ENCODE measurements at regions not wholly inside any gene's neighbourhood (a gene's known extent, or its start where the extent isn't known, plus 50 kb on each side); places are given as distances from the start of the nearest gene placed in this dataset.
"Not testable (repeated sequence)": the region's sequence is repeated elsewhere in the genome, so short reads cannot be mapped to it uniquely, and the experiment has no call there.

GRCh38 chr11:28976012-28976800 lies 868.0 kb downstream of the METTL15 start:
- DNase-seq = no peak

DNA sequence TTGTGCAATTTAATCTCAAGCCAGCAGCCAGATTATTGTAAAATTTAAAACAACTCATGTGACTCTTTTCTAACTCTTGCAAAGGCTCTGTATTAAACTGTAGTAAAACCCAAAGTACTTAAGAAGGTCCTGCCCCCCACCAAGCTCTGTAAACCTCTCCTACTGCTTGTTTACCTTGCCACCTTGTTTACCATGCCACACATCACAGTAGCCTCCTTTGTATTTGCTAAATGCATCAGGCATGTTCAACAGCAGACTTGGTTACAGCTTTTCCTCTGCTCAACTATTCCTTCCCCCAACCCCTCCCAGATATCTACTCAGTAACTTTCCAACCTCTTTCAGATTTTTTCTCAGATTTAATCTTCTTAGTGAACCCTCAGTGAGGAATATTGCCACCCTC lies 861.6 kb downstream of the METTL15 start:
- no peak for DNase-seq

- DNase-seq = no peak
These were observed 858.8 kb downstream of the METTL15 start for GRCh38 chr11:28966951-28967350.

GRCh38 chr11:28965819-28966218 lies 857.6 kb downstream of the METTL15 start:
- DNase-seq = no peak

- DNase-seq = no peak
These were observed 856.6 kb downstream of the METTL15 start for GRCh38 chr11:28964811-28965210.

DNA sequence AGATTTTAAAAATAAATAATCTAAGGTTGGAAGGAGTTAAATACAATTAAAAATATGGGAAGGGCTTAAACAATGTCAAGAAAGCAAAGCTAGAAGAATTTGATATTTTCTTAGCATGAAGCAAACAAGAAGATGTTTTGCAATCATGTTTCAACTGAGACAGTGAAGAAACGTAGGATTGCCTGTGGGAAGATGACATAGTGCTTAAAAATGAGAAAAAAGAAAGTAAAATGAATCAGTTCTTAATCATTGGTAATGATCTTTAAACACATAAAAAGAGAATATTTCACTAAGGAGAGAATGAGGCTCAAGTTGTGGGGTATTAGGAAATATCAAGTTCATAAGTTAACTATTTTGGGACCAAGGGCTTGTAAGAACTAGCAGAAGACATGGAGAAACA lies 855.0 kb downstream of the METTL15 start:
- no peak for DNase-seq

DNA sequence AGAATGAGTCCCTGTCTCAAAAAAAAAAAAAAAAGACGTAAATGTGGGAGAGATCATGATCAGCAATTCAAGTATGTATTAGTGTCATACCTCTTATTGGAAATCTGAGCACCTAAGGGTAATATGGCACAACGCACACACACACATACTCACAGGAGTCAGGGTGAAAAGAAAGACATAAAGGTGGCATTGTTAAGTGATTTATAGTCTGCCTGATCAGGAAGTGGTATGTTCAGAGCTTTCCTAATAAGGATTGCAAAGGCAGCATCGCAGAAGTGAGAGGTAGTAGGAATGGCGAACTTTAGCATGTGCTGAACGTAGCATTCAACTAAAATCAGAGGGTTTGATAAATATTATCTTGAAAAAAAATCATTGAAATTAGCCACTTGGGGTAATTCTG lies 854.3 kb downstream of the METTL15 start:
- no peak for DNase-seq

- no peak for DNase-seq
These were observed 853.5 kb downstream of the METTL15 start for GRCh38 chr11:28961726-28962125.

DNA sequence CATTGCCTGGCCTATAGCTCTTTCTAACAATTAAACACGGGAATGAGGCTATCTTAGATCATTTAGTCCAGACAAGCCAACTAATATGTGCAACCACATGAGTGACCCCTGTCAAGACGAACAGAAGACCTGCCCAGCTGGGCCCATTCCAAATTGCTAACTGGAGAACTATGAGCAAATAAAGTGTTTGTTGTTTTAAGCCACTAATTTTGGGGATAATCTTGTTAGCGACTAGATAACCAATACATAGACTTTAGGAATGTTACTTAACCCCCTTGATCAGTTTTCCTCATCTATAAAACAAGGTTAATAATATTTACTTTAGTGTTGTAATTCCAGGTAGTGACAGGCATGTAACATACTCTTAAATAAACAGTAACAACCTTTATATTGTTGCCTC lies 848.3 kb downstream of the METTL15 start:
- no peak for DNase-seq

- no peak for DNase-seq
These were observed 843.0 kb downstream of the METTL15 start for GRCh38 chr11:28951191-28951590.

GRCh38 chr11:28939381-28939780 lies 831.2 kb downstream of the METTL15 start:
- DNase-seq = no peak

DNA sequence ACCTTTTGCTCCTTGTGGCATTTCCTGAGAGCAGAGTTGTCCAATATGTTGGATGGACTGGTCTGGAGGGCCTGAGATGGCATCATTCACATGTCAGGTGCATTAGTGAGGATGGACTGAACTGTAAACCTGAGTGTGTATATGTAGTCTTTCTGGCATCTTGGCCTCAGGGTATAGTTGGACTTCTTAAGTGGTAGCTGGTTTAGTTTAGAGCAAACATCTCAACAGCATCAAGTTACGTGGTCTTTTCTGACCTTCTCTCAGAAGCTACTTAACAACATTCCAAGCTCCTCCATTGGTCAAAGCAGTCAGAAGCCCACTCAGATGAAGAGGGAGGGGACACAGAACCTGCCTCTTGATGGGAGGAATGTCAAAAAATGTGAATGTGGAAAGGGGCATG lies 829.9 kb downstream of the METTL15 start:
- no peak for DNase-seq

DNA sequence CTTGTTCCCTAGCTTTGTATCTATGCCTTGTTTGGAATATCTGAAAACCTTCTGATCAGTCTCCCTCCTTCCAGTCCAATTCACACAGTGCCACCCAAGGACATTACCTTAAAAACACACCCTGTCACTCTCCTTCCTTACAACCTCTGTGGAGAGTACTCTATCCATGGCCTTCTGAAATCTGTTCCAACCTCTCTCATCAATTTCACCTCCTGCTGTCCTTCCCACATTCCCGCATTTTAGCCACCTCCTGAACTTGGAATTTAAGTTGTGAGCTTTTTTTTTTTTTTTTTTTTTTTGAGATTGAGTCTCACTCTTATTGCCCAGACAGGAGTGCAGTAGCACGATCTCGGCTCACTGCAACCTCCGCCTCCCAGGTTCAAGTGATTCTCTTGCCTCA lies 824.8 kb downstream of the METTL15 start:
- no peak for DNase-seq

GRCh38 chr11:28924004-28924403 lies 815.8 kb downstream of the METTL15 start:
- no peak for DNase-seq

- DNase-seq = no peak
These were observed 814.3 kb downstream of the METTL15 start for GRCh38 chr11:28922386-28922981.

GRCh38 chr11:28919194-28919593 lies 811.0 kb downstream of the METTL15 start:
- DNase-seq = no peak

GRCh38 chr11:28913883-28914282 lies 805.7 kb downstream of the METTL15 start:
- no peak for DNase-seq

DNA sequence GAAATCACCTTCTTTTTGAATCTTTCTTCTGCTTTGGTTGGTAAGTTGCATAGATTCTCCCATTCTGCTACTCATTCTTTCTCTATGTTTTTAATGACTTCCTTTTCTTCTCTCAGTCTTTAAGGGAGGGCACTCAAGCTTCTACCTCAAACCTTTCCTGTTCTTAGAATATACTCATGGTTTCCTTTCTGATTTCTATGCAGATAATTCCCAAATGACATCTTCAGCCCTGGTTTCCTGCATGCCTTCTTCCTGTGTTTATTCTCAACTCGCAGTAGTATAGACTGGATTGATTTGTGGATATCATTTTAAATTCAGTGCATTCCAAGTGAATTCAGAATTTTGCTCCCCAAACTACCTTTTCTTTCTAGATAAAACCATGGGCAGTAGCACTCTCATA lies 803.6 kb downstream of the METTL15 start:
- DNase-seq = no peak

- no peak for DNase-seq
These were observed 802.7 kb downstream of the METTL15 start for GRCh38 chr11:28910926-28911325.

GRCh38 chr11:28903716-28904115 lies 795.5 kb downstream of the METTL15 start:
- DNase-seq = no peak

- DNase-seq = no peak
These were observed 792.2 kb downstream of the METTL15 start for GRCh38 chr11:28900427-28900826.

DNA sequence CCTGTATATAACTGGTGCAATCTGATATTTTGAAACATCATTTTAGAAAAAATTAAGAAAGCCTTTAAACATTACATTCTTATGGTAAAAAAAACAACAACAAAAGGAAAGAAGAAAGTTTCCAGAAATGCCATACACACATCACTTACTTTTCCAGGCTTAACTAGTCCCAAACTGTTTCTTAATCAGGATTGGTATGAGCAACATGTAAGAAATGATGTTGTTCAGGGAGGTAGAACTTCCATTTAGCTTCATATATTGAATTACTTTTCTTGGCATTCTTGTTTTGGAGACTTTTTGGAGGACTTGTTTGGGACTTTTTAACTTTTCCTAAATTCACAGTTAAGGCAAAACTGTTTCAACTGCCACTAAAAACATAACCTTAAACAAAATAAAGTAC lies 791.5 kb downstream of the METTL15 start:
- DNase-seq = no peak

GRCh38 chr11:28890601-28891040 lies 782.4 kb downstream of the METTL15 start:
- not testable (repeated sequence) for DNase-seq

- no peak for DNase-seq
These were observed 779.5 kb downstream of the METTL15 start for GRCh38 chr11:28887681-28888080.

Data from occipital lobe (tissue), 1 donor.